ENCODE measurements at regions not wholly inside any gene's neighbourhood (a gene's known extent, or its start where the extent isn't known, plus 50 kb on each side); places are given as distances from the start of the nearest gene placed in this dataset.
A peak's percentile ranks its signal among the peaks of the same experiment; 100 is the strongest.

DNA sequence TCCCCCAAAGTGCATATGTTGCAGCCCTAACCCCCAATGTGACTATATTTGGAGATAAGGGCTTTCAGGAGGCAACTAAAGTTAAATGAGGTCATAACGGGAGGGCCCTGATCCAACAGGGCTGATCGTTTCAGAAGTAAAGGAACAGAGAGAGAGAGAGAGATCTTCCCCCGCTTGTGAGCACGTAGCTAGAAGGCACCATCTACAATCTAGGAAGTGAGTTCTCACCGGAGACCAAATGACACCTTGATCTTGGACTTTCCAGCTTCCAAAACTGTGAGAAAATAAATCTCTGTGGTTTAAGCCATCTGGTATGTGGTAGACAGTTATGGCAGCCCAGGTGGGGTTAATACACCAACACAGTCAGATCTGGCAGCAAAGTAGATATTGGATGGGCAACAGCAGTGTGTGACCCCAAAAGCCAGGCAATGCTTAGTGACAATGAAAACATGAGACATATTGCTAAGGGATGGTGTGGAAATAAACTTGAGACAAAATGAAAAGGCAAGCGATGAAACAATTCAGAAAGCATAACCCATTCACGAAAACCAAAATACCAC lies 147.2 kb upstream of the GSC start (continued):
- TF ChIP-seq, protein P1, sequence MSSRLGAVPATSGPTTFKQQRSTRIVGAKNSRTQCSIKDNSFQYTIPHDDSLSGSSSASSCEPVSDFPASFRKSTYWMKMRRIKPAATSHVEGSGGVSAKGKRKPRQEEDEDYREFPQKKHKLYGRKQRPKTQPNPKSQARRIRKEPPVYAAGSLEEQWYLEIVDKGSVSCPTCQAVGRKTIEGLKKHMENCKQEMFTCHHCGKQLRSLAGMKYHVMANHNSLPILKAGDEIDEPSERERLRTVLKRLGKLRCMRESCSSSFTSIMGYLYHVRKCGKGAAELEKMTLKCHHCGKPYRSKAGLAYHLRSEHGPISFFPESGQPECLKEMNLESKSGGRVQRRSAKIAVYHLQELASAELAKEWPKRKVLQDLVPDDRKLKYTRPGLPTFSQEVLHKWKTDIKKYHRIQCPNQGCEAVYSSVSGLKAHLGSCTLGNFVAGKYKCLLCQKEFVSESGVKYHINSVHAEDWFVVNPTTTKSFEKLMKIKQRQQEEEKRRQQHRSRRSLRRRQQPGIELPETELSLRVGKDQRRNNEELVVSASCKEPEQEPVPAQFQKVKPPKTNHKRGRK (CRISPR knock-in tag; IDR thresholded peaks at IDR 0.05; ENCODE audit: borderline replicate concordance), result no peak
- no peak for TF ChIP-seq ESRRA (CRISPR knock-in tag; IDR thresholded peaks at IDR 0.05; ENCODE audit: borderline replicate concordance)

DNA sequence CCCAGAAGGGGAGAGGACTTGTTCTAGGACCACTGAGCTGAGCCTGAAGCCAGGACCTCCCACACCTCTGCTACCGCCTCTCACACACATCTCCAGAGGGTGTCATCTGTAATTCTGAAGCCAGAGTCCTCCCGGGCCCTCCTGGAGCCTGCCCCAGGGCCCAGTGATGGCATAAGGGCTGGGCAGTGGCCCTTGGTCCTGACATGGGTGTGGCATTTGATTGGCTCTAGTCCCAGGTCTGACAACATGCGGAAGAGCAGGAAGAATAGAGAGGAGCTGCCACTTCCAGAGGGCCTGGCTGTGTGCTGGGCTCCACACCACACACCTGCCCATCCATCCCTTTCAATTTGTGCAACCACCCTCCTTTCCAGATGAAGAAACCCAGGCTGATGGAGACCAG lies 144.3 kb upstream of the GSC start:
- no peak overlapping the region for H3K27ac Mint-ChIP-seq
- no peak for DNase-seq (ENCODE audit: low spot score)
- no peaks in the 10 kb centered on the region; the same call in 1 of the 2 replicates for H3K27me3 Mint-ChIP-seq (ENCODE audit: low read depth)
- peaks cover 19% of the 10 kb centered on the region for H3K9me3 Mint-ChIP-seq
- ChIA-PET CTCF (no interaction called here), POLR2A (no interaction called here)
- no peak overlapping the region for H3K4me3 Mint-ChIP-seq
- no peak for ATAC-seq
- H3K36me3 Mint-ChIP-seq, result peaks cover 4% of the 10 kb centered on the region; the same call in 1 of the 2 replicates
- H3K4me1 Mint-ChIP-seq, result no peaks in the 10 kb centered on the region
- TF ChIP-seq NR3C1 (CRISPR knock-in tag; conservative IDR thresholded peaks at IDR 0.05; ENCODE audit: low read depth), result no peak
- no peak for TF ChIP-seq CREB1 (CRISPR knock-in tag; IDR thresholded peaks at IDR 0.05)

DNA sequence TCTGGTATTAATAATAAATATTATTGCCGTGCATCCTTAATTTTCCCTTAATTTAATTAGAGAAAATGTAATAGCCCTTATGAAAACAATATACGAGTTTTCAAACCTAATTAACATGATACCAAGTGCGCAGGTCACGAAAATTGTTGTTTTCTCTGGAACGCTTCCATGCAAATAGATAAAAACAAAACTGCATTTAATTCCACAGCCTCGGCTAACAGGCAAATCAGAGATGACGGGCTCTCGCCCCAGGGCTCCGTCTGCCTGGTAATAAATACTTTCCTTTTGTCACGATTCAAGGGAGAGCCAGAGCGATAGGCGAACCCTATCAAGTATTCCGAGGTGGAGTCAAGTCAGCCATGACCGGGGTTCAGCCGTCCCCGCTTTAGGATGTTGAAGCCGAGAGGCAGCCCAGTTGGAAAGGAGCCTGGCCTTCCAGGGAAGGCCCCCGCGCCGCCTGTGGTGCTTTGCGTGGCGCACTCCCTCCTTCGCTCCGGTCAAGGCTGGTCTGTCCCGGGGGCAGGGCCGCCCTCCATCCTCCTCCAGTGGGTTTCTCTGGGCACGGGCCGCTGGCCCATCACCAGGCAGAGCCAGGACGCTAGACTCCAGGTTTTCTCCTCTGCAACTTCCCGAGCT lies 137.8 kb upstream of the GSC start:
- Mint-ChIP-seq H3K27me3 (ENCODE audit: low read depth) (peaks cover 42% of the 10 kb centered on the region), H3K36me3 (peaks cover 4% of the 10 kb centered on the region; the same call in 1 of the 2 replicates), H3K9me3 (peaks cover 15% of the 10 kb centered on the region), H3K4me3 (no peak overlapping the region), H3K4me1 (peaks cover 16% of the 10 kb centered on the region), H3K27ac (no peak overlapping the region)
- POLR2A ChIA-PET, result no interaction called here
- peak; percentile 22; the same call in 1 of the 2 replicates for ATAC-seq
- no peak for DNase-seq (ENCODE audit: low spot score)
- CTCF ChIA-PET, result no interaction called here
- TF ChIP-seq, protein P2, sequence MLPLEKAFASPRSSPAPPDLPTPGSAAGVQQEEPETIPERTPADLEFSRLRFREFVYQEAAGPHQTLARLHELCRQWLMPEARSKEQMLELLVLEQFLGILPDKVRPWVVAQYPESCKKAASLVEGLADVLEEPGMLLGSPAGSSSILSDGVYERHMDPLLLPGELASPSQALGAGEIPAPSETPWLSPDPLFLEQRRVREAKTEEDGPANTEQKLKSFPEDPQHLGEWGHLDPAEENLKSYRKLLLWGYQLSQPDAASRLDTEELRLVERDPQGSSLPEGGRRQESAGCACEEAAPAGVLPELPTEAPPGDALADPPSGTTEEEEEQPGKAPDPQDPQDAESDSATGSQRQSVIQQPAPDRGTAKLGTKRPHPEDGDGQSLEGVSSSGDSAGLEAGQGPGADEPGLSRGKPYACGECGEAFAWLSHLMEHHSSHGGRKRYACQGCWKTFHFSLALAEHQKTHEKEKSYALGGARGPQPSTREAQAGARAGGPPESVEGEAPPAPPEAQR (CRISPR knock-in tag; IDR thresholded peaks at IDR 0.05), result no peak
- TF ChIP-seq MAX (CRISPR knock-in tag; IDR thresholded peaks at IDR 0.05), result no peak
- TF ChIP-seq SMAD4 (CRISPR knock-in tag; IDR thresholded peaks at IDR 0.05), result no peak
- no peak for TF ChIP-seq RELA (CRISPR knock-in tag; IDR thresholded peaks at IDR 0.05; ENCODE audit: borderline replicate concordance)
- no peak for TF ChIP-seq CREM (CRISPR knock-in tag; IDR thresholded peaks at IDR 0.05)
- no peak for TF ChIP-seq ZNF138 (CRISPR knock-in tag; conservative IDR thresholded peaks at IDR 0.05)
- TF ChIP-seq JUN (CRISPR knock-in tag; IDR thresholded peaks at IDR 0.05), result no peak
- TF ChIP-seq, protein P3, sequence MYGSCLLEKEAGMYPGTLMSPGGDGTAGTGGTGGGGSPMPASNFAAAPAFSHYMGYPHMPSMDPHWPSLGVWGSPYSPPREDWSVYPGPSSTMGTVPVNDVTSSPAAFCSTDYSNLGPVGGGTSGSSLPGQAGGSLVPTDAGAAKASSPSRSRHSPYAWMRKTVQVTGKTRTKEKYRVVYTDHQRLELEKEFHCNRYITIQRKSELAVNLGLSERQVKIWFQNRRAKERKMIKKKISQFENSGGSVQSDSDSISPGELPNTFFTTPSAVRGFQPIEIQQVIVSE (CRISPR knock-in tag; IDR thresholded peaks at IDR 0.05; ENCODE audit: borderline replicate concordance), result no peak
- no peak for TF ChIP-seq AR (CRISPR knock-in tag; IDR thresholded peaks at IDR 0.05)
- TF ChIP-seq SOX15 (CRISPR knock-in tag; IDR thresholded peaks at IDR 0.05), result no peak
- TF ChIP-seq, protein P4, sequence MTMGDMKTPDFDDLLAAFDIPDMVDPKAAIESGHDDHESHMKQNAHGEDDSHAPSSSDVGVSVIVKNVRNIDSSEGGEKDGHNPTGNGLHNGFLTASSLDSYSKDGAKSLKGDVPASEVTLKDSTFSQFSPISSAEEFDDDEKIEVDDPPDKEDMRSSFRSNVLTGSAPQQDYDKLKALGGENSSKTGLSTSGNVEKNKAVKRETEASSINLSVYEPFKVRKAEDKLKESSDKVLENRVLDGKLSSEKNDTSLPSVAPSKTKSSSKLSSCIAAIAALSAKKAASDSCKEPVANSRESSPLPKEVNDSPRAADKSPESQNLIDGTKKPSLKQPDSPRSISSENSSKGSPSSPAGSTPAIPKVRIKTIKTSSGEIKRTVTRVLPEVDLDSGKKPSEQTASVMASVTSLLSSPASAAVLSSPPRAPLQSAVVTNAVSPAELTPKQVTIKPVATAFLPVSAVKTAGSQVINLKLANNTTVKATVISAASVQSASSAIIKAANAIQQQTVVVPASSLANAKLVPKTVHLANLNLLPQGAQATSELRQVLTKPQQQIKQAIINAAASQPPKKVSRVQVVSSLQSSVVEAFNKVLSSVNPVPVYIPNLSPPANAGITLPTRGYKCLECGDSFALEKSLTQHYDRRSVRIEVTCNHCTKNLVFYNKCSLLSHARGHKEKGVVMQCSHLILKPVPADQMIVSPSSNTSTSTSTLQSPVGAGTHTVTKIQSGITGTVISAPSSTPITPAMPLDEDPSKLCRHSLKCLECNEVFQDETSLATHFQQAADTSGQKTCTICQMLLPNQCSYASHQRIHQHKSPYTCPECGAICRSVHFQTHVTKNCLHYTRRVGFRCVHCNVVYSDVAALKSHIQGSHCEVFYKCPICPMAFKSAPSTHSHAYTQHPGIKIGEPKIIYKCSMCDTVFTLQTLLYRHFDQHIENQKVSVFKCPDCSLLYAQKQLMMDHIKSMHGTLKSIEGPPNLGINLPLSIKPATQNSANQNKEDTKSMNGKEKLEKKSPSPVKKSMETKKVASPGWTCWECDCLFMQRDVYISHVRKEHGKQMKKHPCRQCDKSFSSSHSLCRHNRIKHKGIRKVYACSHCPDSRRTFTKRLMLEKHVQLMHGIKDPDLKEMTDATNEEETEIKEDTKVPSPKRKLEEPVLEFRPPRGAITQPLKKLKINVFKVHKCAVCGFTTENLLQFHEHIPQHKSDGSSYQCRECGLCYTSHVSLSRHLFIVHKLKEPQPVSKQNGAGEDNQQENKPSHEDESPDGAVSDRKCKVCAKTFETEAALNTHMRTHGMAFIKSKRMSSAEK (CRISPR knock-in tag; IDR thresholded peaks at IDR 0.05; ENCODE audit: borderline replicate concordance), result no peak

All from WTC11 (cell line).